K562 (cell line): ENCODE measurements at regions not wholly inside any gene's neighbourhood (a gene's known extent, or its start where the extent isn't known, plus 50 kb on each side); places are given as distances from the start of the nearest gene placed in this dataset.

Experiments
- CSDE1 ChIP-seq, 2 experiments: fragments of 450-650 bp; IDR thresholded peaks; 2 replicates each; pipeline ENCODE4 v1.6.1; 2016; ENCODE audit warnings: mild to moderate bottlenecking in 1 of 2
- CTCF ChIP-seq, 3 experiments: IDR thresholded peaks in 2 of 3; conservative IDR thresholded peaks in 1 of 3; 2 replicates each; pipeline ENCODE4 v1.5.1; 2011 to 2012; ENCODE audit warnings: low read length in 3 of 3, mild to moderate bottlenecking in 3 of 3, control low read depth in 2 of 3, improper control_type of control experiment in 1 of 3, inconsistent platforms in 1 of 3, low read depth in 1 of 3, mixed read lengths in 1 of 3, moderate library complexity in 1 of 3; ENCODE audit not compliant: insufficient read depth in 2 of 3
- MAX ChIP-seq: sonication (generic); formaldehyde crosslinking; IDR thresholded peaks from 2 replicates; pipeline ENCODE4 v1.9.0; 2022; ENCODE audit warnings: mild to moderate bottlenecking, missing genetic modification reagents
- TF ChIP-seq, protein P1 (sequence below): fragments of 250-450 bp; sonication (Bioruptor Pico); IDR thresholded peaks from 2 replicates; pipeline ENCODE4 v1.8.0; 2021; ENCODE audit warnings: mild to moderate bottlenecking, moderate library complexity

GRCh38 chr22:46088541-46089311 is 61.6 kb upstream of the PPARA start:
- TF ChIP-seq CTCF (IDR thresholded peaks at IDR 0.05 in 2 of 3, conservative IDR thresholded peaks at IDR 0.05 in 1 of 3; ENCODE audit: insufficient read depth in 2 of 3, low read depth in 1 of 3, low read length in 3 of 3) (no peak), CSDE1 (IDR thresholded peaks at IDR 0.05) (no peak), MAX (CRISPR knock-in tag) (no peak)
- TF ChIP-seq, protein P1, sequence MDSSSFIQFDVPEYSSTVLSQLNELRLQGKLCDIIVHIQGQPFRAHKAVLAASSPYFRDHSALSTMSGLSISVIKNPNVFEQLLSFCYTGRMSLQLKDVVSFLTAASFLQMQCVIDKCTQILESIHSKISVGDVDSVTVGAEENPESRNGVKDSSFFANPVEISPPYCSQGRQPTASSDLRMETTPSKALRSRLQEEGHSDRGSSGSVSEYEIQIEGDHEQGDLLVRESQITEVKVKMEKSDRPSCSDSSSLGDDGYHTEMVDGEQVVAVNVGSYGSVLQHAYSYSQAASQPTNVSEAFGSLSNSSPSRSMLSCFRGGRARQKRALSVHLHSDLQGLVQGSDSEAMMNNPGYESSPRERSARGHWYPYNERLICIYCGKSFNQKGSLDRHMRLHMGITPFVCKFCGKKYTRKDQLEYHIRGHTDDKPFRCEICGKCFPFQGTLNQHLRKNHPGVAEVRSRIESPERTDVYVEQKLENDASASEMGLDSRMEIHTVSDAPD (CRISPR knock-in tag), result no peak
